PFSK-1 (cell line): ENCODE measurements at regions not wholly inside any gene's neighbourhood (a gene's known extent, or its start where the extent isn't known, plus 50 kb on each side); places are given as distances from the start of the nearest gene placed in this dataset.

Source experiments
- POLR2AphosphoS5 ChIP-seq: IDR thresholded peaks from 2 replicates; pipeline ENCODE4 v1.6.1; 2012; ENCODE audit warnings: low read depth, mild to moderate bottlenecking, control low read depth, low read length, moderate library complexity
- SIN3A ChIP-seq: IDR thresholded peaks from 2 replicates; pipeline ENCODE4 v1.6.1; 2012; ENCODE audit warnings: mild to moderate bottlenecking, low read length, moderate library complexity, borderline replicate concordance; ENCODE audit not compliant: insufficient read depth

DNA sequence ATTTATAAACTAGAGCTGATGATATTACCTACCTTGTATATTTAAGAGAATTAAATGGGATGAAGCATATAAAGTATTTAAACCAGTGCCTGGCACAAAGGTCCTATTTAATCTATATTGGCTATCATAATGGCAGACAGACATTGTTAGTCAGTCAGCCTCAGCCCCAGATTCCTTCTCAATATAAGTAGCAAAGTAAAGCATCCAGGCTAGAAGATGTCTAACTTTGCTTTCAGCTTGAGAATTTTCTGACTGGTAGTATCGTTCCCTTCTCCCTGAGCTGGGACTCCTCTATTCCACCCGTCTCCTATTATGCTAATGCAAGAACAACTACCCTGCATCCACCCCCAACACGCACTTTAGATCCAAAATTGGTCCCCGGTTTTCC is 215.7 kb upstream of the SIX2 start:
- no peak for TF ChIP-seq POLR2AphosphoS5
- TF ChIP-seq SIN3A, result no peak
